Urothelium cell line (cell line): ENCODE measurements at regions not wholly inside any gene's neighbourhood (a gene's known extent, or its start where the extent isn't known, plus 50 kb on each side); places are given as distances from the start of the nearest gene placed in this dataset.
"Not testable (repeated sequence)": the region's sequence is repeated elsewhere in the genome, so short reads cannot be mapped to it uniquely, and the experiment has no call there.

Source experiments
- DNase-seq: peaks from one replicate; pipeline ENCODE4 v3.0.0; 2011; ENCODE audit warnings: low spot score, mixed read lengths
- FAIRE-seq: peaks from 2 replicates; lab custom pipeline; 2011; peaks lifted over from hg19 to GRCh38; lab: Jason Lieb, UNC

GRCh38 chr10:63773962-63774361, 252.8 kb downstream of the REEP3 start:
- no peak for FAIRE-seq
- no peak for DNase-seq

DNA sequence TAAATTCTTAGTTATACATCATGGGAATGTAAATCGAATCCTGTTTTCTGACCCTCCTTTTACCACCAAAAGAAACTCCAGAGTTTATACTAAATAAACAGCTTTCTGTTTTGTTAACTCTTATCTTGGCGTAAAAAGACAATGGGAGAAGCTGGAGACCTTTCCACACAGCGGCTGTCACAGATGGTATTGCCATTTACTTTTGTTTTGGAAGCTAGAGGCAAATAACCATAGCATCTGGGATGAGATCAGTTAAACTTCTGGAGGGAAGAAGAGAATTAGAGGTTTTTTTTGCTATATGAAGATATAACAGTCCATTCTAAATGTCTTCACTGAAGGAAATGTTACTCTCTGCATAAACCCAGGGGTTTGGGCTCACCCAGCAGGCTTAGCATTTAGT, 258.9 kb downstream of the REEP3 start:
- FAIRE-seq (no peak), DNase-seq (no peak)

DNA sequence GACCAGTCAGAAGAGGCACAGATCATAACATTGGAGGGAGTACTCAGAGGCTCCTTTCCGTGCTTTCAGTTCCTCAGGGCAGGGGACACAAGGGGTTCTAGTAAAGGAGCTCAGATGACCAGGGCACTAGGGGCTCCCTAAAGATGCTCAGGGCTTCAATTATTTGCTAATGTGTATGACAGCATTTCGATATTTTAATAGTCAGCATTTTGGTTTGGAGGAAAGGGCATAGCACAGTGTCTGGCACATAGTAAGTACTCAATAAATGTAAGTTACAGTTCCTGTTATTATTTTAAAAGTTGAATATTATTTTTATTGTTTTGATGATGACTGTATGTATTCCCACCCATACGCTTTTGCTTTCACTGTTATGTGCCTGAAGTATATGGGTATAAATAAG, 260.0 kb downstream of the REEP3 start:
- FAIRE-seq (no peak), DNase-seq (no peak)

DNA sequence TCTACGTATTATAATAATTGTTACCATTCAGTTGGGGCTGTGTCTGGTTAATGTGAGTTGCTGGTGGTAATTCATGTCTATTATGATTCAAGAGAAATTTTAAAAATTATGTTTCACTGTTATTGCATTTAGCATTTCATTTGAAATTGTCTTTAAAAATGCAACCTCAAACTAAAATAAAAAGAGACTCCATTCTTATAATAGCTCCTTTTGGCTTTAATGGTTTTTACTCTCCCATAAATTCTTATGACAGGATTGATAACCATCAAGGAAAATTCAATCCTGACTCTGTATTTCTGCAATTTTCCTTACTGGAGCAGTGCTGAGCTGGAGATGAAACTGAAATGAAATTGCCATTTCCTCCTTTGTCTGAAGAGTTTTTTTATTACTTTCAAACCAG, 262.7 kb downstream of the REEP3 start:
- no peak for FAIRE-seq
- no peak for DNase-seq

DNA sequence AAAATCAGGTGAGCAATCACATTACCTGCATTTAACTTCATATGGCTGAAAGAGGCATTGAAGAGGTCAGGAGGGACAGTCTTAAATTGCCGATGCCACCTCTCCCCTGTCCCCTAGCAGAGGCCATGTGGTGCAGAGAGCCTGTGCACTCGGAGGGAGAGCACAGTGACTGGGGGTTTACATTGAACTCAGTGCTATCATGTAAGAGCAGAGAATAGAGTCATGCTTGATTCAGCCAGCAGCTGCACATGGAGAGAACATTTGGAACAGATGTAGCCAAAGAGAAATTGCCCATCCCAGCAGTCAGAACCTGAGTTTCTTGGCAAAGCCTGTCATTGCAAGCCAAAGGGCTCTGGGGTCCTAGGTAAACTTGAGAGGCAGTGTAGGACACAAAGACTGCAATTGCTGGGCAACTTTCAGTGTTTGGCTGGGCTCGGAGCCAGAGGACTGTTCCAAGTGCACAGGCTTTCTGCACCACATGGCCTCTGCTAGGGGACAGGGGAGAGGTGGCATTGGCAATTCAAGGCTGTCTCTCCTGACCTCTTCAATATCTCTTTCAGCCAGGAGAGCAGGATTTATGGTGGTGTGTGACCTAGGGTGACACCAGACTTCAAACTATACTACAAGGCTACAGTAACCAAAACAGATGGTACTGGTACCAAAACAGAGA, 267.1 kb downstream of the REEP3 start:
- DNase-seq, result no peak
- no peak for FAIRE-seq

DNA sequence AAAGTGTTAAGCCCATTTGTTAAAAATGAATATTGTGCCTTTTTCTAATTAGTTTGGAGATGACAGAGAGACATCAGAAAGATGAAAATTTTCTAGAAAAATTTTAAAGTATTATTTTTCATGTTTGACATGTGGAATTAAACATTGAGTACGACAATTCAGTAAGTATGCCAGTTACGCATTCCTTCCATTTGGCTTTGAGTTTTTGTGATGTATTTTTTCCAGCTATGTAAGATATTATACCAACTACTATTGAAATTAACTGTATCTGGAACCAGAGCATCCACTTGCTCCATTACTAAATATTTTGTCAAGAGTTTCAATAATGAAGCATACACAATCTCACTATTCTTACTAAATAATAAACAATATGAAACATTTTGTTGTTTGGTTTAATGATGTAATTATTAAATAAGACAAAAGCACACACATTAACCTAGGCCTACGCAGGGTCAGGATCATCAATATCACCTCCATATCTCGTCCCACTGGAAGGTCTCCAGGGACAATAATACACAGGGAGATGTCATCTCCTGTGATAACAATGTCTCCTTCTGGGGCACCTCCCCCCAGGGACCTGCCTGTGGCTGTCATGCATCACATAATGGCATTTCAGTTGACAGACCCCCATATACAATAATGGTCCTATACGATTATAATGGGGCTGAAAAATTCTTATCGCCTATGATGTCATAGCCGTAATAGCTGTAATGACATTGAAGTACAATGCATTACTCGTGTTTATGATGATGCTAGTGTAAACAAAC, 274.1 kb downstream of the REEP3 start:
- DNase-seq (no peak), FAIRE-seq (no peak)

DNA sequence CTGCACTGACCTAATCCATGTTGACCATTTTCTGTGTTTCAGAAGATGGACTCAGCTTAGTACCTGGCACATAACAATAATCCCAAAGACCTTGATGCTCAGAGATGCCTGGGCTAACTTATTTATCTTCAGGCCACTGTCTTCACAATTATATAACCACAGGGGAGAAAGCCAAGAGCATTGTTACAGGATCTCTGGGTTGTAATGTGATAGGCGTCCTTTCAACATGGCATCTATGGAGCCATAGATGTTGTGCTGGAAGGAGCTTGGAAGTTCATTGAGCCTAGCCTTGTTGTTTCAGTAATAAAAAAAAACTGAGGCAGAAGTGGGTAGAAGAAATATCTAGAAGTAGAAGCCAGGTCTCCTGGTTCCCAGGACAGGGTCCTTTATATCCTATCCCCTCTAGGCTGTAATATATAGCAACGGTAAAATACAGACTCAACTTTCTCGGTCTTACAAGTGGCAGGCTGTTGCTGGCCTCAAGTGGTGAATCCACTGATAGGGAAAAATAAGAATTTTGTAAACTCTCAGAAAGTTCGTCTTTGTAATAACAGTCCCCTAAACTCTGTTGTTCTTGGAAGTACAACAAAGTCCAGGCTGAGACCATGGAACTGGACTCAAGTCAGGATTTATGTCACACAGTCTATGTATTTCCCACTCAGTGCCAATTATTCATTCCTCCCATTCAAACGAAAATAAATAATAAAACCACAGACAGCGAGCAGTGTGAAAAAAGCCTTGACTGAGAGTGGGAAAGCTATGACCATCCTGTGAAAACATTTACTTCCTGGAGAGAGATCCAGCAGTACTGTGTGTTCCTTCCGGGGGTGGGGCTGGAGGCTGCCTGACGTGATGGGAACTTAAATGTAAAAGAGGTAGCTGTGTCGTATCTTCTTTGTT, 277.6 kb downstream of the REEP3 start:
- DNase-seq (peak; percentile 78), FAIRE-seq (peak; percentile 20)

GRCh38 chr10:63799521-63800300, 278.5 kb downstream of the REEP3 start:
- no peak for DNase-seq
- FAIRE-seq, result peak; percentile 69

DNA sequence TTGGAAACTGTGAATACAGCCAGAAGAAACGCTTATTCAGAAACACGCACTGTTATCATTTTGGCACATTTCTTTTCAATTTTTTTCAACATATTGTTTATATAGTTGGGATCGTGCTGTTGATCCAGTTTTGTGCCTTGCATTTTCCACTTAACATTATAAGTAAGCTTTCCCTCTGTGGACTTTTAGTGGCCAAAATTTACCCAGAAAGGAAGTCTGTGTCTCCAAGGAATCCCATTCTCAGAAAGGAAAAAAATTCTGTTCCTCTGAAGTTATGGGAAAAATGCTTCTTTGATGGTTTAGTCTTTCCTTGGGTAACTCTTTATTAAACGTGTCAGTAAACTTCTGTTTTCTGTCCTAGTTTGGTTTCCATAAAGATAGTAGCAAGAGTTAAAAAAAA, 280.0 kb downstream of the REEP3 start:
- no peak for DNase-seq
- FAIRE-seq, result no peak

DNA sequence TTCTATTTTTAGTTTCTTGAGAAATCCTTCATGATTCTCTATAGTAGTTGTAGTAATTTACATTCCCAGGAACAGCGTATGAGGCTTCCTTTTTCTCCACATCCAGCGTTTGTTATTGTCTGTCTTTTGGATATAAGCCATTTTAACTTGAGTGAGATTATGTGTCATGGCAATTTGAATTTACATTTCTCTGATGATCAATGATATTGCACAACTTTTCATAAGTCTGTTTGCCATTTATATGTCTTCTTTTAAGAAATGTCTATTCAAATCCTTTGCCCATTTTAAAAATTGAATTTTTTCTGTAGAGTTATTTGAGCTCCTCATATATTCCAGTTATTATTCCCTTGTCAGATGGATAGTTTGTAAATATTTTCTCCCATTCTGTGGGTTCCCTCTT, 285.1 kb downstream of the REEP3 start:
- DNase-seq (no peak), FAIRE-seq (no peak)

GRCh38 chr10:63812501-63812900, 291.3 kb downstream of the REEP3 start:
- FAIRE-seq (no peak), DNase-seq (no peak)

GRCh38 chr10:63819753-63820329, 298.6 kb downstream of the REEP3 start:
- no peak for FAIRE-seq
- DNase-seq, result peak; percentile 52

DNA sequence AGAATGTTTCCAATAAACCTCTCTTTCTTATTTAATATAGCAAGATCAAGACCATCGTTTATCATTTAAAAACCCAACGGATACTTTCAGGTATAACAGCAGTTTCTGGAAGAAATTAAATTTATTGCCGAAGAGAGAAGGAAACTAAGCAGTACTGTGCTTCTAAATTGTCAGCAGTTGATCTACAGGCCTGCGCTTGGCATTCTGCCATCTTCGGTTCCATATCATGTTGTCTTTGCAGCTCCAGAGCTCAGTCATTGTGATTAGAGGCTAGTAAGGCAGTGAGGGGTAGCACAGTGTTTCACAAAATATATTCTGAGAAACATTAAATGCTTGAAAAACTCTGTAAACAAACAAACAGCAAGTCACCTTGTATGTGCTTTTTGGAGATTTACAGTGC, 301.3 kb downstream of the REEP3 start:
- FAIRE-seq, result no peak
- DNase-seq, result no peak

GRCh38 chr10:63825111-63825510, 303.9 kb downstream of the REEP3 start:
- DNase-seq (no peak), FAIRE-seq (no peak)

DNA sequence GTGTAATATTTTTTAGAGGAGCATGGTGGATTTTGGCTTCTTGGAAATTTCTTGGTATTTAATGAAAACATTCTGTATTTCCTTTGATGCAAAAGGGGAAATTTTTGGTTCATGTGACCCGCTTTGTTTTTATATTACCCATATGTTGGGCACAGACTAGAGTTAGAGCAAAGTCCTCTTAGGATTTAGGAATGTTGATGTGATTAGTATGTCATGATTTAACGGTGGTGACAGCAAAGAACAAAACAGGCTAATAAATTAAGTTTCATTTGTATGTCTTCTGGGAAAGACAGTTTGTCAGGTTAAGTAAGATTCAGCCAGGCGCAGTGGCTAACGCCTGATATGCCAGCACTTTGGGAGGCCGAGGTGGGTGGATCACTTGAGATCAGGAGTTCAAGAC, 304.6 kb downstream of the REEP3 start:
- DNase-seq (no peak), FAIRE-seq (no peak)

DNA sequence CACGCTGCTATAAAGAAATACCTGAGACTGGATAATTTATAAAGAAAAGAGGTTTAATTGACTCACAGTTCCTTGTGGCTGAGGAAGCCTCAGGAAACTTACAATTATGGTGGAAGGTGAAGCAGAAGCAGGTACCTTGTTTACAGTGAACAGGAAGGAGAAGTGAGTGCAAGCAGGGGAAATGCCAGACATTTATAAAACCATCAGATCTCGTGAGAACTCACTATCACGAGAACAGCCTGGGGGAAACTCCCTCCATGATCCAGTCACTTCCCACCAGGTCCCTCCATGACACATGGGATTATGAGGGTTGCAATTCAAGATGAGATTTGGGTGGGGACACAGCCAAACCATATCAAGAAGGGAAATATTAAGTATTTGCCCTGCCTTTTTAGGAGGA, 305.8 kb downstream of the REEP3 start:
- not testable (repeated sequence) for DNase-seq, FAIRE-seq

GRCh38 chr10:63829020-63829419, 307.8 kb downstream of the REEP3 start:
- no peak for FAIRE-seq
- DNase-seq, result no peak

DNA sequence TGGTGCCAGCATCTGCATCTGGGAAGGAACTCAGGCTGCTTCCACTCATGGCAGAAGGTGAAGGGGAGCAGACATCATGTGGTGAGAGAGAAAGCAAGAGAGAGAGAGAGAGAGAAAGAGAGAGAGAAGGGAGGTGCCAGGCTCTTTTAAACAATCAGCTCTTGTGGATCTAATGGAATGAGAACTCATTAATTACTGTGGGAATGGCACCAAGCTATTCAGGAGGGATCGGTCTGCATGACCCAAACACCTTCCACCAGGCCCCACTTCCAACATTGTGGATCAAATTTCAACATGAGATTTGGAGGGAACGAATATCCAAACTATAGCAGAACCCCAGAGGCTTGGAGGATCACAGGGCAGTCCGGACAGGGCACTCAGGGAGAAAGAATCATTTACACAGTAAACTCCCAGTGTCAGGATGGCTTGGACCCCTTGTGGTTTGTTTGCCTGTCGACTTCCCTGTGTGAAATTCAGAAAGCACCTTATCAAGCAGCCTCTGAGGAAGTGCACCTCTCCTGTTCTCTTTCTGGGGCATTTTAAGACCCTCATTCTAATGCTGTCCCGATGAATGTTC, 308.5 kb downstream of the REEP3 start:
- DNase-seq, result no peak
- peak; percentile 35 for FAIRE-seq

- DNase-seq (no peak), FAIRE-seq (no peak)
Observed at GRCh38 chr10:63832686-63833085, 311.5 kb downstream of the REEP3 start.

GRCh38 chr10:63833411-63834060, 312.3 kb downstream of the REEP3 start:
- DNase-seq, result no peak
- no peak for FAIRE-seq
